Mammary epithelial cell (primary cell): ENCODE measurements at regions not wholly inside any gene's neighbourhood (a gene's known extent, or its start where the extent isn't known, plus 50 kb on each side); places are given as distances from the start of the nearest gene placed in this dataset.

Experiments used
- CTCF ChIP-seq, 2 donors: IDR thresholded peaks in 1 of 2; conservative IDR thresholded peaks in 1 of 2; 2 replicates each; pipeline ENCODE4 v1.5.1; 2011 to 2012; ENCODE audit warnings: inconsistent platforms in 2 of 2, low read length in 2 of 2, mild to moderate bottlenecking in 2 of 2, control low read depth in 1 of 2, low read depth in 1 of 2; ENCODE audit not compliant: insufficient read depth in 1 of 2; ENCODE audit errors: extremely low read depth in 1 of 2
- EZH2 ChIP-seq: IDR thresholded peaks from 2 replicates; pipeline ENCODE4 v1.6.1; 2012; ENCODE audit warnings: low read length, inconsistent platforms, borderline replicate concordance

- TF ChIP-seq CTCF (conservative IDR thresholded peaks at IDR 0.05 in 1 of 2, IDR thresholded peaks at IDR 0.05 in 1 of 2; ENCODE audit: extremely low read depth in 1 of 2, insufficient read depth in 1 of 2, low read depth in 1 of 2, low read length in 2 of 2) (no peak), EZH2 (no peak)
Measured at GRCh38 chr13:102536196-102536595, 60.6 kb upstream of the TPP2 start.
